B cell (primary cell): ENCODE measurements at regions not wholly inside any gene's neighbourhood (a gene's known extent, or its start where the extent isn't known, plus 50 kb on each side); places are given as distances from the start of the nearest gene placed in this dataset.

Experiments
- ATAC-seq: fragments of 200-7000 bp; cut with Tn5 transposase; one replicate; pipeline ENCODE4 v1.10.0; 2021; ENCODE audit warnings: low read depth, mild to moderate bottlenecking, moderate number of reproducible peaks, moderate library complexity
- CTCF ChIA-PET: fragments of 350-600 bp; sonication (Branson Sonifier 250); formaldehyde crosslinking; loops from one replicate; lab custom pipeline; 2021; ENCODE audit warnings: antibody characterized with exemption, inconsistent platforms; lab: Charles Lee
- POLR2A ChIA-PET: fragments of 350-600 bp; sonication (Branson Sonifier 250); formaldehyde crosslinking; loops from one replicate; lab custom pipeline; 2021; ENCODE audit warnings: antibody characterized with exemption; lab: Charles Lee
- DNase-seq: peaks from one replicate; pipeline ENCODE4 v3.0.0; 2013
- H2AFZ ChIP-seq: 2 replicates; pipeline ENCODE4 v1.6.1; 2012; ENCODE audit warnings: mild to moderate bottlenecking, low read depth, low read length; ENCODE audit not compliant: insufficient read depth, poor library complexity, severe bottlenecking
- H3K27ac ChIP-seq, 2 donors: 1 replicate in 1 of 2; 2 replicates in 1 of 2; pipeline ENCODE4 v1.5.1; 2012 to 2013; ENCODE audit warnings: low read length in 2 of 2, mild to moderate bottlenecking in 2 of 2, moderate library complexity in 1 of 2
- H3K27me3 ChIP-seq, 4 experiments: fragments of 200-600 bp in 1 of 4; sonication (generic) in 1 of 4; replicated peaks in 1 of 4; 1 replicate in 2 of 4; 2 replicates in 2 of 4; pipeline versions ENCODE4 v1.6.1 to v1.7.0; 2013 to 2016; ENCODE audit warnings: low read length in 3 of 4, mild to moderate bottlenecking in 2 of 4, mixed read lengths in 1 of 4, moderate library complexity in 1 of 4; ENCODE audit not compliant: insufficient read depth in 4 of 4, control insufficient read depth in 3 of 4; ENCODE audit errors: control extremely low read depth in 1 of 4
- H3K36me3 ChIP-seq, 2 experiments: replicated peaks in 1 of 2; 1 replicate in 1 of 2; 2 replicates in 1 of 2; pipeline versions ENCODE4 v1.6.1 to v1.7.1; 2013; ENCODE audit warnings: low read length in 1 of 2; ENCODE audit not compliant: insufficient read depth in 2 of 2, control insufficient read depth in 1 of 2; ENCODE audit errors: control extremely low read depth in 1 of 2, extremely low read depth in 1 of 2
- H3K4me1 ChIP-seq, 2 donors: fragments of 200-600 bp in 1 of 2; sonication (generic) in 1 of 2; 1 replicate in 1 of 2; 2 replicates in 1 of 2; pipeline versions ENCODE4 v1.5.1 to v1.6.1; 2013 to 2017; ENCODE audit warnings: low read length in 2 of 2; ENCODE audit not compliant: control insufficient read depth in 2 of 2, insufficient read depth in 2 of 2
- H3K4me2 ChIP-seq: replicated peaks from 2 replicates; pipeline ENCODE3; 2012; ENCODE audit warnings: mild to moderate bottlenecking, low read depth, low read length; ENCODE audit not compliant: poor library complexity, severe bottlenecking
- H3K4me3 ChIP-seq, 5 experiments: fragments of 200-600 bp in 1 of 5; sonication (generic) in 1 of 5; 1 replicate in 3 of 5; 2 replicates in 2 of 5; pipeline versions ENCODE4 v1.5.1 to v1.7.0; 2011 to 2016; ENCODE audit warnings: low read length in 4 of 5, mild to moderate bottlenecking in 4 of 5, low read depth in 2 of 5, control low read depth in 1 of 5, moderate library complexity in 1 of 5; ENCODE audit not compliant: insufficient read depth in 1 of 5; ENCODE audit errors: control extremely low read depth in 1 of 5, extremely low read depth in 1 of 5
- H3K79me2 ChIP-seq: fragments of 200-600 bp; sonication (generic); one replicate; pipeline ENCODE4 v1.6.0; 2016; ENCODE audit warnings: low read length; ENCODE audit not compliant: control insufficient read depth, insufficient read depth
- H3K9ac ChIP-seq: fragments of 200-600 bp; sonication (generic); 2 replicates; pipeline ENCODE4 v1.6.1; 2017; ENCODE audit warnings: mild to moderate bottlenecking, low read length, moderate library complexity
- H3K9me3 ChIP-seq, 3 donors: one replicate each; pipeline versions ENCODE4 v1.6.1 to v1.7.1; 2013; ENCODE audit warnings: low read length in 2 of 3; ENCODE audit not compliant: control insufficient read depth in 2 of 3, insufficient read depth in 1 of 3; ENCODE audit errors: control extremely low read depth in 1 of 3
- H4K20me1 ChIP-seq: 2 replicates; pipeline ENCODE4 v1.6.0; 2012; ENCODE audit warnings: mild to moderate bottlenecking, low read length; ENCODE audit not compliant: insufficient read depth, control insufficient read depth, poor library complexity, severe bottlenecking
- H3K27ac Mint-ChIP-seq: one replicate; pipeline ENCODE4 v1.8.0; 2021; ENCODE audit warnings: mixed read lengths
- H3K27me3 Mint-ChIP-seq: one replicate; pipeline ENCODE4 v1.8.0; 2021; ENCODE audit warnings: mixed read lengths
- H3K4me1 Mint-ChIP-seq: one replicate; pipeline ENCODE4 v1.8.0; 2021; ENCODE audit warnings: mixed read lengths
- H3K4me3 Mint-ChIP-seq: one replicate; pipeline ENCODE4 v1.8.0; 2021; ENCODE audit warnings: mixed read lengths
- H3K9me3 Mint-ChIP-seq: one replicate; pipeline ENCODE4 v1.8.0; 2022; ENCODE audit warnings: mixed read lengths; ENCODE audit not compliant: insufficient read depth
- CTCF ChIP-seq: fragments of 200-600 bp; IDR thresholded peaks from one replicate; pipeline ENCODE4 v1.8.0; 2022; ENCODE audit warnings: antibody characterized with exemption, mild to moderate bottlenecking
- EZH2 ChIP-seq: IDR thresholded peaks from 2 replicates; pipeline ENCODE4 v1.6.1; 2012; ENCODE audit warnings: borderline replicate concordance, low read depth, mild to moderate bottlenecking, moderate library complexity, low read length; ENCODE audit not compliant: insufficient read depth, poor library complexity, severe bottlenecking
- WGBS: methylation state at CpG from one replicate; pipeline ENCODE4 v1.1.5; 2013; ENCODE audit warnings: missing lambda C conversion rate; ENCODE audit not compliant: insufficient coverage; 5-methylcytosine and 5-hydroxymethylcytosine counted together
- intact Hi-C: fragments of 100-400 bp; cut with micrococcal nuclease; formaldehyde crosslinking; loops from one replicate; pipeline ENCODE4 v1.10.0; 2022

GRCh38 chr6:22800451-22800850, 231.1 kb downstream of the HDGFL1 start:
- intact Hi-C loops: no loop called here
- DNase-seq (no peak), ATAC-seq (no peak)
- H3K4me3 ChIP-seq: no peak overlapping the region
- Mint-ChIP-seq H3K4me1 (no peaks in the 10 kb centered on the region), H3K27me3 (no peaks in the 10 kb centered on the region), H3K4me3 (no peak overlapping the region), H3K27ac (no peak overlapping the region), H3K9me3 (peaks cover 3% of the 10 kb centered on the region)
- no peak overlapping the region for H3K27ac ChIP-seq
- H3K9me3 ChIP-seq: no peaks in the 10 kb centered on the region
- POLR2A ChIA-PET: no interaction called here
- no peak overlapping the region for H3K9ac ChIP-seq
- H2AFZ ChIP-seq: no peak overlapping the region
- no peaks in the 10 kb centered on the region for H3K4me1 ChIP-seq
- H3K27me3 ChIP-seq: no peaks in the 10 kb centered on the region
- H4K20me1 ChIP-seq: no peaks in the 10 kb centered on the region
- no peaks in the 10 kb centered on the region for H3K79me2 ChIP-seq
- no CpG with 5 or more reads among the region's 1 CpG for WGBS
- TF ChIP-seq EZH2 (no peak), CTCF (no peak)
- H3K4me2 ChIP-seq: no peak overlapping the region
- CTCF ChIA-PET: no interaction called here
- no peaks in the 10 kb centered on the region for H3K36me3 ChIP-seq

- Histone ChIP-seq H3K36me3 (no peaks in the 10 kb centered on the region), H3K9me3 (no peaks in the 10 kb centered on the region), H3K4me2 (no peak overlapping the region), H2AFZ (no peak overlapping the region), H3K79me2 (no peaks in the 10 kb centered on the region), H3K4me3 (no peak overlapping the region), H3K27me3 (no peaks in the 10 kb centered on the region), H4K20me1 (no peaks in the 10 kb centered on the region), H3K9ac (no peak overlapping the region), H3K4me1 (no peaks in the 10 kb centered on the region), H3K27ac (no peak overlapping the region)
- TF ChIP-seq EZH2 (no peak), CTCF (no peak)
- DNase-seq: no peak
- H3K4me1 Mint-ChIP-seq: no peaks in the 10 kb centered on the region
- no peak overlapping the region for H3K4me3 Mint-ChIP-seq
- ChIA-PET POLR2A (no interaction called here), CTCF (no interaction called here)
- H3K27me3 Mint-ChIP-seq: no peaks in the 10 kb centered on the region
- intact Hi-C loops: no loop called here
- ATAC-seq: no peak
- H3K9me3 Mint-ChIP-seq: no peaks in the 10 kb centered on the region
- WGBS: no CpG with 5 or more reads among the region's 2 CpGs
- H3K27ac Mint-ChIP-seq: no peak overlapping the region
Measured at GRCh38 chr6:22801831-22802230, 232.5 kb downstream of the HDGFL1 start.
